Activated B cell treated with CpG ODN at 0.5 μM for 24 hours (primary cell): ENCODE measurements at regions not wholly inside any gene's neighbourhood (a gene's known extent, or its start where the extent isn't known, plus 50 kb on each side); places are given as distances from the start of the nearest gene placed in this dataset.
"Not testable (repeated sequence)": the region's sequence is repeated elsewhere in the genome, so short reads cannot be mapped to it uniquely, and the experiment has no call there.

Source experiments
- ATAC-seq: fragments of 200-7000 bp; cut with Tn5 transposase; one replicate; pipeline ENCODE4 v1.10.0; 2021; ENCODE audit warnings: low read depth, mild to moderate bottlenecking, moderate library complexity
- CTCF ChIA-PET: fragments of 350-600 bp; sonication (Branson Sonifier 250); formaldehyde crosslinking; loops from one replicate; lab custom pipeline; 2021; ENCODE audit warnings: antibody characterized with exemption; lab: Charles Lee
- POLR2A ChIA-PET: fragments of 350-600 bp; sonication (Branson Sonifier 250); formaldehyde crosslinking; loops from one replicate; lab custom pipeline; 2021; ENCODE audit warnings: antibody characterized with exemption; lab: Charles Lee
- DNase-seq: peaks from one replicate; pipeline ENCODE4 v3.0.0; 2022
- H3K27ac Mint-ChIP-seq: one replicate; pipeline ENCODE4 v1.8.0; 2020; ENCODE audit warnings: mixed read lengths
- H3K27me3 Mint-ChIP-seq: one replicate; pipeline ENCODE4 v1.8.0; 2021; ENCODE audit warnings: mixed read lengths
- H3K36me3 Mint-ChIP-seq: one replicate; pipeline ENCODE4 v1.8.0; 2021; ENCODE audit warnings: low read depth, mixed read lengths
- H3K4me1 Mint-ChIP-seq: one replicate; pipeline ENCODE4 v1.8.0; 2021; ENCODE audit warnings: mixed read lengths
- H3K4me3 Mint-ChIP-seq: one replicate; pipeline ENCODE4 v1.8.0; 2020; ENCODE audit warnings: mild to moderate bottlenecking, mixed read lengths
- H3K9me3 Mint-ChIP-seq: one replicate; pipeline ENCODE4 v1.8.0; 2020; ENCODE audit warnings: mixed read lengths
- CTCF ChIP-seq: fragments of 200-600 bp; IDR thresholded peaks from one replicate; pipeline ENCODE4 v1.8.0; 2022; ENCODE audit warnings: antibody characterized with exemption, mild to moderate bottlenecking
- intact Hi-C: fragments of 100-400 bp; cut with micrococcal nuclease; formaldehyde crosslinking; loops from one replicate; pipeline ENCODE4 v1.15.1; 2024

DNA sequence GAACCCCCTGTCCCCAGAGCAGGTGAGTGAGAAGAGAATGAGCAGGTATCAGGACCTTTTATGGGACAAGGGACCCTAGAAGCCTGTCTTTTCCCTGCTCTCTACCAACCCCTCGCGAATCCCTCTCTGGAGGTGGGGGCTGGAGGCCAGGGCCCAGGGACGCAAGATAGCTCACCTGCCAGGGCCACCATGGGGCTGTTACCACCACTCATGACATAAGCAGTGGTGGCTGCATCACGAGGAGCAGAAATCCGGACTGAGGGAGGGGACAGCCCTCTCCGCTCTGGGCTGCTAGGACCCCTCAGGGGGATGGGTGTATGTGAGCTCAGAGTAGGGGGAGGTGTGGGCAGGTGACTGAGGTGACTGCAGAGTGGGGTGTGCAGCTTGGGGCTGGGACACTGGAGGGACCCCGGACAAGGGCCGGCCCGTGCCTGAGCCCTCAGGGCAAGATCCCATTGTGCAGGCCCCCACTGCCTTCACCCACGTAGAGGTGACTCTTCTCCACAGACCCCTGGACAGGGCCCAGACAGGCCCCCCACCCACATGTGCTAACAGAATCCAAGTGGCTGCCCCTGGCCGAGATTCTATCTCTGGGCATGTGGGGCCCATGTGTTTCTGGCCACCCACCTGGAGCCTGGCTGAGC lies 190.6 kb downstream of the TBC1D2B start:
- Mint-ChIP-seq H3K4me3 (no peak overlapping the region), H3K27me3 (peaks cover 1% of the 10 kb centered on the region), H3K36me3 (no peaks in the 10 kb centered on the region), H3K27ac (no peak overlapping the region), H3K4me1 (peaks cover 10% of the 10 kb centered on the region), H3K9me3 (no peaks in the 10 kb centered on the region)
- no peak for DNase-seq
- ChIA-PET CTCF (no interaction called here), POLR2A (no interaction called here)
- no peak for TF ChIP-seq CTCF
- ATAC-seq = no peak
- intact Hi-C loops = no loop called here

DNA sequence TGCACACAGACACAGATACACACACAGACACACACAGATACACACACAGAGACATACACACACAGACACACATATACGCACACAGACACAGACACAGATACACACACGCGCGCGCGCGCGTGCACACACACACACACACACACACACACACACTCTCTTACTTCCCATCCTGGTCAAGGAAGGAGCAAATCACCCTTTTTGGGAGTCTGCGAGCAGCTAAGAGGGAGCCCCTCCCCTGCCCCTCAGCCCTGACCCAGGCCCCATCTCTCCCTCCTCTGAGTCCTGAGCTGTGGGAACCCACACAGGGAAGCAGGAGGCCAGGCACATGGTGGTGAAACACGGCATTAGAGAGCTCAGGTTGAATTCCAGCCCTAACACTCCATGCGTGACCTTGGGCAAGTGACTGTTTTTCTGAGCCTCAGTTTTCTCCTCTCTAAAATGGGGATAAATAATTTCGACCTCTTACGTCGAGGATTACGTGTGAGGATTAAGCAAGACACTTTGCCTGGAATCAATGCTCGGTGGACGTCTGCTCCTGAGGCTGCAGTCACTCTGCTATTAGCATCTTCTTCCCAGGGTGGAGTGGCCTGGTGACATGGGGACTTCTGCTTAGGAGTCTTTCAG lies 191.5 kb downstream of the TBC1D2B start:
- H3K27ac Mint-ChIP-seq, CTCF ChIA-PET, H3K4me1 Mint-ChIP-seq, intact Hi-C loops, H3K4me3 Mint-ChIP-seq, POLR2A ChIA-PET, ATAC-seq, H3K9me3 Mint-ChIP-seq, DNase-seq, H3K27me3 Mint-ChIP-seq, H3K36me3 Mint-ChIP-seq: not testable (repeated sequence)

DNA sequence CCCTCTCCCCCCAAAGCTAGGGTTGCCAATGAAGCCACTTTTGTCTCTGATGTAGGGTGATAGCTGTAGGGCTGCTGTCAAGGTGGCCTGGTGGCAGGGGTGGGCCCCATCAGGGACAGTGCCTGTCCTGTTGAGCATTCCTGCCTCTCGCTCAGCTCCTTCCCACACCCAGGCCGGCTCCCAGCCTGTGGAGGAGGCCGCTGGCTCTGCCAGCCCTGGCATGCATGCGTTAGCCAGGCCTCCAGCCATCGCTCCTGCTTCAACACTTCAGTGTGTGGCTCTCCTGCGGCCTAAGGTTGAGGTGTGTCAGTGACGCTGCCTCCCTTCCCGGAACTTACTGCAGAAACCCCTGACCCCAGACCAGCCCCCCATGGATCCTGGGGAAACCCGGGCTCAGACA lies 194.5 kb downstream of the TBC1D2B start:
- H3K4me1 Mint-ChIP-seq, H3K27me3 Mint-ChIP-seq, H3K9me3 Mint-ChIP-seq, DNase-seq, H3K36me3 Mint-ChIP-seq, POLR2A ChIA-PET, H3K4me3 Mint-ChIP-seq, H3K27ac Mint-ChIP-seq, ATAC-seq, CTCF ChIA-PET, intact Hi-C loops: not testable (repeated sequence)

- ChIA-PET CTCF (no interaction called here), POLR2A (no interaction called here)
- ATAC-seq (no peak), DNase-seq (no peak)
- no peaks in the 10 kb centered on the region for H3K9me3 Mint-ChIP-seq
- no peaks in the 10 kb centered on the region for H3K4me1 Mint-ChIP-seq
- intact Hi-C loops = no loop called here
- TF ChIP-seq CTCF = no peak
- H3K36me3 Mint-ChIP-seq = no peaks in the 10 kb centered on the region
- no peak overlapping the region for H3K27ac Mint-ChIP-seq
- no peak overlapping the region for H3K4me3 Mint-ChIP-seq
- H3K27me3 Mint-ChIP-seq = peaks cover 3% of the 10 kb centered on the region
Observed at GRCh38 chr15:77881950-77882349, 195.6 kb downstream of the TBC1D2B start.

DNA sequence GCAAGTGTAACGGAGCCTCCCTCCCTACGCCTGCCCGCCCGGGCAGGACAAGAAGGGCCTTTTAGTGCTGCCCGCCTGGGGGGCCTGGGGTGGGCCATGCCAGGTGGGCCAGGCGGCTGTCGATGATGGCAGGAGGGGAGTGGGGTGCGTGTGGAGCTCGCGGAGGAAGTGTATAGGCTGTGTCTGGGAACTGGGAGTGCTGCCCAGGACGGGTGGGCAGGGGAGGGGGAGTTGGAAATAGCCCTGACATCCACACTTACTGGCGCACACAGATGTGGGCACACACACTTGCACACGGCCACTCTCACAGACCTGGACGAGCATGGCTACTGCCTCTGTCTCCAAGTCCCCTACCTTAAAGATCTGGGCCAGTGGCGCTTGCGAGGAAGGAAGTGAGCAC lies 196.0 kb downstream of the TBC1D2B start:
- CTCF ChIA-PET = not testable (repeated sequence)

DNA sequence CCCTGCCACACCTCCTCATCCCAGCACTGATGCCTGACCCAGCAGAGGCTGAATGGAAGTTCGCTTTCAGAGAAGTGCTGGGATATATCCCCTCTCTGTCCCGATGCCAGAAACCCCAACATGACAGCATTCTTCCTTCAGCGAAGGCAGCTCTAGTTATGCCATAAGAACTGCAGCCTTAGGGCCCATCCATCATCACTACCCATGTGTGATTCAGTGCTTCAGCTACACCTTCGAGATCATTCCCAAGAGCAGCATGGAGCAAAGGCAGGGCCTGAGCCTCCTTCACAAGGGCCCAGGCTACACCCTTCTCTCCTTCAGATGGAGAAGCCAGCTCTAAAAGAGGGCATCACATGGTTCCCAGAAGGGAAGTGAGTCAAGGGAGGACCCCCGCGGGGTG lies 198.0 kb downstream of the TBC1D2B start:
- not testable (repeated sequence) for DNase-seq

More for the DNA sequence above, 196.0 kb downstream of the TBC1D2B start:
- DNase-seq, H3K4me1 Mint-ChIP-seq, intact Hi-C loops, H3K27me3 Mint-ChIP-seq, H3K9me3 Mint-ChIP-seq, H3K4me3 Mint-ChIP-seq, H3K27ac Mint-ChIP-seq, ATAC-seq, POLR2A ChIA-PET, H3K36me3 Mint-ChIP-seq: not testable (repeated sequence)

DNA sequence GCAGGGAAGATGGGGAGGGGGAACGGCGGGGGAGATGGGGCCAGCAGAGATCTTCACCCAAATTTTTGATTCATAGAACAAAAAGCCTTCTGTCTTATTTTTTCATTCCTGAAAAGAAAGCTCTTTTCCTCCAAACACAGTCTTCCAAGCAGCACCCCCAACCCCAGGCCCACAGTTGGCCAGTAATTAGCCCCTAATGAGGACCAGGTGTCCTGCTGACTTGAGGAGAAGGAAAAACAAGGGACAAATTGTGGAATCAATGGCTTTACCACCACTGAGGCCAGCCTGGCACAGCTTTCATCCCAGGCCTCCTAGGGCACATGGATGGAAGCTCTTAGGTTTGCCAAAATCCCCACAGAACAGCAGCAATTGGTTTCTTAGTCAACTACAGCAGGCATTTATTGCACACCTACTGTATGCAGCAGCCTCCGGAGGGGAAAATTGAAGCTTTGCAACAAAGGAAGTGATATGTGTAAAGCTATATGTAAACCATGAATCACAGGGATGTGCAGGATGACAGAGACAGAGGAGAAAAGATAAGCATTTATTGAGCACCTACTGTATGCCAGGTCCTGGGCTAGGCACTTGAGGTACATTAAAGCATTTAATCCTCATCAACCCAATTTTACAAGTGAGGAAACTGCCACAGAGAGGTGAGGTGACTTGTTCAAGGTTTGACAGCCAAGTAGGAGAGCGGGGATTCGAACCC lies 199.5 kb downstream of the TBC1D2B start:
- intact Hi-C loops = loop anchor here (10.0 kb wide), 2 partner anchors 693 to 1683 kb away; no protein-coding TSS in a partner anchor
- H3K27me3 Mint-ChIP-seq = peaks cover 3% of the 10 kb centered on the region
- CTCF ChIA-PET = no interaction called here
- no peaks in the 10 kb centered on the region for H3K36me3 Mint-ChIP-seq
- H3K4me3 Mint-ChIP-seq = no peak overlapping the region
- POLR2A ChIA-PET = no interaction called here
- no peak for ATAC-seq
- no peak for DNase-seq
- H3K9me3 Mint-ChIP-seq = no peaks in the 10 kb centered on the region
- no peak for TF ChIP-seq CTCF
- no peak overlapping the region for H3K27ac Mint-ChIP-seq
- no peaks in the 10 kb centered on the region for H3K4me1 Mint-ChIP-seq

More for the DNA sequence above, 198.0 kb downstream of the TBC1D2B start:
- H3K27me3 Mint-ChIP-seq, CTCF ChIA-PET, POLR2A ChIA-PET, H3K36me3 Mint-ChIP-seq, ATAC-seq, H3K4me3 Mint-ChIP-seq, H3K4me1 Mint-ChIP-seq, H3K27ac Mint-ChIP-seq, H3K9me3 Mint-ChIP-seq: not testable (repeated sequence)
- intact Hi-C loops = loop anchor here (10.0 kb wide), 2 partner anchors 695 to 1685 kb away; no protein-coding TSS in a partner anchor

GRCh38 chr15:77876107-77876820 lies 201.2 kb downstream of the TBC1D2B start:
- ATAC-seq, H3K4me3 Mint-ChIP-seq, DNase-seq, H3K9me3 Mint-ChIP-seq, H3K36me3 Mint-ChIP-seq, CTCF ChIA-PET, POLR2A ChIA-PET, H3K4me1 Mint-ChIP-seq, H3K27me3 Mint-ChIP-seq, H3K27ac Mint-ChIP-seq: not testable (repeated sequence)
- intact Hi-C loops = loop anchor here (10.0 kb wide), 2 partner anchors 691 to 1681 kb away; no protein-coding TSS in a partner anchor
